Left lung (tissue), 4 donors: ENCODE measurements at regions not wholly inside any gene's neighbourhood (a gene's known extent, or its start where the extent isn't known, plus 50 kb on each side); places are given as distances from the start of the nearest gene placed in this dataset.

Experiments
- ATAC-seq: fragments of 200-7000 bp; cut with Tn5 transposase; one replicate; pipeline ENCODE4 v1.9.1; 2020; ENCODE audit warnings: moderate library complexity
- DNase-seq, 4 donors: peaks; one replicate each; pipeline ENCODE4 v3.0.0-alpha.2; 2013 to 2020
- H3K27ac ChIP-seq, 2 donors: fragments of 200-600 bp; sonication (generic) in 1 of 2; one replicate each; pipeline versions ENCODE4 v1.5.0 to v1.8.0; 2020 to 2021
- H3K27me3 ChIP-seq, 2 donors: fragments of 200-600 bp; sonication (generic) in 1 of 2; one replicate each; pipeline versions ENCODE4 v1.5.0 to v1.8.0; 2020 to 2021
- H3K36me3 ChIP-seq, 2 donors: fragments of 200-600 bp; sonication (generic) in 1 of 2; one replicate each; pipeline versions ENCODE4 v1.5.0 to v1.8.0; 2020 to 2021
- H3K4me1 ChIP-seq, 2 donors: fragments of 200-600 bp; one replicate each; pipeline ENCODE4 v1.8.0; 2021
- H3K4me3 ChIP-seq, 2 donors: fragments of 200-600 bp; sonication (generic) in 1 of 2; one replicate each; pipeline versions ENCODE4 v1.5.0 to v1.8.0; 2020 to 2021; ENCODE audit warnings: mild to moderate bottlenecking in 1 of 2
- H3K9me3 ChIP-seq, 2 donors: fragments of 200-600 bp; sonication (generic) in 1 of 2; one replicate each; pipeline versions ENCODE4 v1.5.0 to v1.8.0; 2020 to 2021
- CTCF ChIP-seq, 2 donors: fragments of 200-600 bp; sonication (generic) in 1 of 2; IDR thresholded peaks; one replicate each; pipeline versions ENCODE4 v1.5.0 to v1.8.0; 2021; ENCODE audit warnings: antibody characterized with exemption in 2 of 2
- intact Hi-C, 2 donors: fragments of 100-400 bp; cut with DNase I; formaldehyde crosslinking; loops; one replicate each; pipeline versions ENCODE4 v1.11.2 to v1.14.2; 2022
- donor health status: DM: no; HTN: yes; CAD: no.
- donor health status: DM: no; HTN: no; CAD: no.

- Histone ChIP-seq H3K36me3 (no peaks in the 10 kb centered on the region), H3K4me3 (no peak overlapping the region), H3K9me3 (no peaks in the 10 kb centered on the region), H3K27me3 (no peaks in the 10 kb centered on the region), H3K4me1 (peaks cover 18 to 23% of the 10 kb centered on the region in 2 donors), H3K27ac (no peak overlapping the region)
- TF ChIP-seq CTCF (IDR thresholded peaks at IDR 0.05): no peak
- no peak for ATAC-seq
- no peak for DNase-seq
- intact Hi-C loops: no loop called here
Observed at GRCh38 chr5:125416055-125416454, 669.6 kb upstream of the ZNF608 start.

- Histone ChIP-seq H3K27ac (no peak overlapping the region), H3K4me1 (no peaks in the 10 kb centered on the region), H3K9me3 (no peaks in the 10 kb centered on the region), H3K27me3 (no peaks in the 10 kb centered on the region), H3K4me3 (no peak overlapping the region), H3K36me3 (no peaks in the 10 kb centered on the region)
- intact Hi-C loops: no loop called here
- DNase-seq (no peak), ATAC-seq (peak; percentile 49)
- TF ChIP-seq CTCF (IDR thresholded peaks at IDR 0.05): no peak
Observed at GRCh38 chr5:125421006-125421405, 674.6 kb upstream of the ZNF608 start.

GRCh38 chr5:125422342-125422741, 675.9 kb upstream of the ZNF608 start:
- TF ChIP-seq CTCF (IDR thresholded peaks at IDR 0.05): no peak
- Histone ChIP-seq H3K4me1 (no peaks in the 10 kb centered on the region), H3K4me3 (no peak overlapping the region), H3K9me3 (no peaks in the 10 kb centered on the region), H3K27me3 (no peaks in the 10 kb centered on the region), H3K36me3 (no peaks in the 10 kb centered on the region), H3K27ac (no peak overlapping the region)
- ATAC-seq (no peak), DNase-seq (no peak)
- intact Hi-C loops: no loop called here

GRCh38 chr5:125424402-125425141, 678.1 kb upstream of the ZNF608 start:
- DNase-seq: no peak
- H3K9me3 ChIP-seq: peaks cover 0 to 7% of the 10 kb centered on the region in 2 donors
- ATAC-seq: no peak
- H3K36me3 ChIP-seq: no peaks in the 10 kb centered on the region
- H3K27ac ChIP-seq: no peak overlapping the region
- no peaks in the 10 kb centered on the region for H3K4me1 ChIP-seq
- H3K4me3 ChIP-seq: no peak overlapping the region
- intact Hi-C loops: no loop called here
- TF ChIP-seq CTCF (IDR thresholded peaks at IDR 0.05): no peak
- H3K27me3 ChIP-seq: no peaks in the 10 kb centered on the region

GRCh38 chr5:125429498-125429897, 683.1 kb upstream of the ZNF608 start:
- no peaks in the 10 kb centered on the region for H3K27me3 ChIP-seq
- no peak for DNase-seq

More at GRCh38 chr5:125429498-125429897, 683.1 kb upstream of the ZNF608 start:
- intact Hi-C loops: no loop called here
- ATAC-seq: no peak
- Histone ChIP-seq H3K27ac (no peak overlapping the region), H3K4me1 (no peaks in the 10 kb centered on the region), H3K9me3 (peaks cover 0 to 7% of the 10 kb centered on the region in 2 donors), H3K36me3 (no peaks in the 10 kb centered on the region), H3K4me3 (no peak overlapping the region)
- no peak for TF ChIP-seq CTCF (IDR thresholded peaks at IDR 0.05)
